Omental fat pad (tissue), 3 donors: ENCODE measurements at regions not wholly inside any gene's neighbourhood (a gene's known extent, or its start where the extent isn't known, plus 50 kb on each side); places are given as distances from the start of the nearest gene placed in this dataset. TPM values are rescaled to one million over a fixed set of nuclear protein-coding genes. Genes with fewer than 3 reads are reported as not detected.
A peak's percentile ranks its signal among the peaks of the same experiment; 100 is the strongest.

ENCODE experiments used
- ATAC-seq: fragments of 150-250 bp; one replicate; pipeline ENCODE4 v1.9.1; 2016; ENCODE audit warnings: mild to moderate bottlenecking, moderate library complexity; ENCODE audit not compliant: low FRiP score
- DNase-seq: peaks from one replicate; pipeline ENCODE4 v3.0.0-alpha.2; 2019; ENCODE audit warnings: low spot score
- small RNA-seq: library from RNA; depleted of rRNA; stranded (forward); fragments of <200 nt; gene quantifications from one replicate; pipeline ENCODE3, GENCODE V24; 2016
- TF ChIP-seq, protein P1 (sequence below), 3 donors: fragments of 450-650 bp; IDR thresholded peaks; one replicate each; pipeline ENCODE4 v1.5.1; 2016 to 2017; ENCODE audit warnings: antibody characterized with exemption in 3 of 3, mild to moderate bottlenecking in 3 of 3, moderate library complexity in 2 of 3

DNA sequence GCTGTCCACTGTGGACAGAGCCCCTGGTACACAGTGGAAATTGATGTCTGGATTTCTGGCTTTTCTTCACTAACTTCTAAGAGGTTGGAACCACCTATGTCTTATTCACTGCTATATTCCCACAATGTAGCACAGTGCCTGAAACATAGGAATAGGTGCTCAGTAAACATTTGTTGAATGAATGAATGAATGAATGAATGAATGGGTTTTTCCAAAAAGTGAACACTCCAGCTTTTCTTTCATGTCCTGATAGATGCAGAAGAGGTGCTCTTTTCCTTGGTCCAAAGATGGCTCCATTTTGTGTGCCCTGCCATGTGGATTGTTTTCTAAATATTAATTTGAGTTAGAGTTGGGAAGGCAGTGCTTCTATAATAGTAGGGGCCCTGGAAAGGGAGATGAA is 124.1 kb downstream of the SP3 start:
- no peak for ATAC-seq
- TF ChIP-seq, protein P1, sequence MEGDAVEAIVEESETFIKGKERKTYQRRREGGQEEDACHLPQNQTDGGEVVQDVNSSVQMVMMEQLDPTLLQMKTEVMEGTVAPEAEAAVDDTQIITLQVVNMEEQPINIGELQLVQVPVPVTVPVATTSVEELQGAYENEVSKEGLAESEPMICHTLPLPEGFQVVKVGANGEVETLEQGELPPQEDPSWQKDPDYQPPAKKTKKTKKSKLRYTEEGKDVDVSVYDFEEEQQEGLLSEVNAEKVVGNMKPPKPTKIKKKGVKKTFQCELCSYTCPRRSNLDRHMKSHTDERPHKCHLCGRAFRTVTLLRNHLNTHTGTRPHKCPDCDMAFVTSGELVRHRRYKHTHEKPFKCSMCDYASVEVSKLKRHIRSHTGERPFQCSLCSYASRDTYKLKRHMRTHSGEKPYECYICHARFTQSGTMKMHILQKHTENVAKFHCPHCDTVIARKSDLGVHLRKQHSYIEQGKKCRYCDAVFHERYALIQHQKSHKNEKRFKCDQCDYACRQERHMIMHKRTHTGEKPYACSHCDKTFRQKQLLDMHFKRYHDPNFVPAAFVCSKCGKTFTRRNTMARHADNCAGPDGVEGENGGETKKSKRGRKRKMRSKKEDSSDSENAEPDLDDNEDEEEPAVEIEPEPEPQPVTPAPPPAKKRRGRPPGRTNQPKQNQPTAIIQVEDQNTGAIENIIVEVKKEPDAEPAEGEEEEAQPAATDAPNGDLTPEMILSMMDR (IDR thresholded peaks at IDR 0.05) = no peak
- DNase-seq = no peak

- ATAC-seq (no peak), DNase-seq (no peak)
- TF ChIP-seq, protein P1 (IDR thresholded peaks at IDR 0.05) = no peak
These were observed 121.6 kb downstream of the SP3 start for GRCh38 chr2:173843526-173843925.

DNA sequence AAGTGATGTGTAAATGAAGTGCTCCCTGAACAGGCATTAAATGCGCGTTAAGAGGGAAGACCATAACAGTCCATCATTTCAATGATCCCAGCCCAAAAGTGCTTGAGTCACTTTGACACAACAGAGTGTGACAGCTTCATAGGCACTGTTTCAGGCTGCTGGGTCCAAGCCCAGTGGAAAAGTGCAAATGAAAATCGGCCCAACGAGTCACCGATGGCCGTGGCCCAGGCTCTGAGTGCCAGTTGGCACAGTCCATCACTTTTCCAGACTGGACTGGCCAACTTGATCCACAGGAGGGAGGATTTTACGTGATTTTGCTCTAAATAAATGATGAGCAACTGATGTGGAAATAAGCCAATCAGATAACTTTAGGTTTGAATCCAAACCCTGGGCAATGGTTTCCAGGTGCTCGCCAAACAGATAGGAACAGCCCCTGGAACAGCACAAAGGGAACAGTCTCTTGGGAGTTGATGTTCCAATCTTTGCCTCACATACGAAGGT is 114.0 kb downstream of the SP3 start:
- DNase-seq = no peak
- peak; percentile 62 for ATAC-seq
- TF ChIP-seq, protein P1 (IDR thresholded peaks at IDR 0.05) = no peak

DNA sequence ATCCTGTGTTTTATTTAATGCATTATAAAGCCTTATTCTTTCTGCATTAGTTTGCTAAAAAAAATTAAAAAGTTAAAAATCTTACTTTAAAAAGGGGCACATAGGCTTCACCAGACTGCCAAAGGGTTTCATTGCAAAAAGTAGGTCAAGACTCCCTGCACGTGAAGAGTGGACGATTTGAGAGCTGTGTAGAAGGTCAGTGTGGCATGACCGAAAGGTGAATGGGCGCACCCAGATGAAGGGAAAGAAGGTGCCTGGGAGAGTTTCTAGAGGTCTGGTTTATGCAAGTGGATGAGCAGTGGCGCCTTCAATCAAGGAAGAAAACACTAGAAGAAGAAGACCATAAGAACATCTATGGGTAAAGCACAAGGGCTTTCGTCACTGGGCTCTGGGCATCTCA is 111.0 kb downstream of the SP3 start:
- TF ChIP-seq, protein P1 (IDR thresholded peaks at IDR 0.05) = no peak
- ATAC-seq (no peak), DNase-seq (no peak)

- ATAC-seq (no peak), DNase-seq (no peak)
- TF ChIP-seq, protein P1 (IDR thresholded peaks at IDR 0.05) = no peak
These were observed 110.3 kb downstream of the SP3 start for GRCh38 chr2:173854840-173855239.

DNA sequence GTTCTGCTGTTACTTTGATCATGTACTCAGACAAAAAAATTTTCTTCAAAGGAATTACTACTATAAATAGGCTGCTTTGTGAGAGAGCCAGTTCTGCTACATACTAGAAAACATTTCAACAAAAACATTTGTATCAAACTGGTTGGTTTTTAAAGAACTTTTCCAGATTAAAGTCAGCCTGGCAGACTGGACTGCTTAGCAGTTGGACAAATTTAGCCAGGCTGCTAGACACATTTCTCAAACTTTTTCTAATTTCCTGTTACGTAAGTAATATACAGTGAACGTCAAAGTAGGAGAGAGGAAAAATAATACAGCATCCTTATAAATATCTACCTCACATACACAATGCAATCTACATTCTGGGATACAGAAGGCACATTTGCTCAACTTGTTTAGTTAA is 109.5 kb downstream of the SP3 start:
- ATAC-seq (no peak), DNase-seq (no peak)
- TF ChIP-seq, protein P1 (IDR thresholded peaks at IDR 0.05) = no peak

Small RNA genes lying in the stretch of these regions (small RNA-seq; reads per million reads assigned to genes)
- gene AC013410.2 = not detected
